HG03457 (cell line): ENCODE measurements at regions not wholly inside any gene's neighbourhood (a gene's known extent, or its start where the extent isn't known, plus 50 kb on each side); places are given as distances from the start of the nearest gene placed in this dataset.
"Not testable (repeated sequence)": the region's sequence is repeated elsewhere in the genome, so short reads cannot be mapped to it uniquely, and the experiment has no call there.

ENCODE experiments used
- ATAC-seq: cut with Tn5 transposase; IDR thresholded peaks from one replicate; pipeline ENCODE4 v1.9.1; 2021; ENCODE audit warnings: moderate number of reproducible peaks; ENCODE audit not compliant: unreplicated experiment

- ATAC-seq = not testable (repeated sequence)
Measured at GRCh38 chr14:106153362-106153955, 627.1 kb downstream of the TMEM121 start.

GRCh38 chr14:106163316-106163715 lies 636.9 kb downstream of the TMEM121 start:
- no peak for ATAC-seq

GRCh38 chr14:106163812-106164211 lies 637.4 kb downstream of the TMEM121 start:
- not testable (repeated sequence) for ATAC-seq

- ATAC-seq = no peak
Measured at GRCh38 chr14:106166232-106166631, 639.8 kb downstream of the TMEM121 start.

GRCh38 chr14:106166650-106167204 lies 640.3 kb downstream of the TMEM121 start:
- ATAC-seq = no peak

DNA sequence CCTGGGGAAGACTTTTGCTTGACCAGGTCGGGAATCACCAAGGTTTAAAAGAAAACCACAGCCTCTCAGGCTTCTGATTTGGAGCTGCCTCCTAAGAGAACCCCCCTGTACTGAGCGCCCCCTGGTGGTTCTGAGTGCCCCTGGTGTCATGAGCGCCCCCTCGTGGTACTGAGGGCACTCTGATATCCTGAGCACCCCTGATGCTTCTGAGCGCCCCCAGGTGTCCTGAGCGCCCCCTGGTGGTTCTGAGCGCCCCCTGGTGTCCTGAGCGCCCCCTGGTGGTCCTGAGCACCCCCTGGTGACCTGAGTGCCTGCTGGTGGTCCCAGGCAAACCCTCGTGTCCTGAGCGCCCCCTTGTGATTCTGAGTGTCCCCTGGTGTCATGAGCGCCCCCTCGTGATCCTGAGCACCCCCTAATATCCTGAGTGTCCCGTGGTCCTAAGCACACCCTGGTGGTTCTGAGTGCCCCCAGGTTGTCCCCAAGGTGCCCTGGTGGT lies 643.8 kb downstream of the TMEM121 start:
- ATAC-seq = not testable (repeated sequence)

GRCh38 chr14:106174206-106174605 lies 647.8 kb downstream of the TMEM121 start:
- no peak for ATAC-seq

- not testable (repeated sequence) for ATAC-seq
Measured at GRCh38 chr14:106177266-106178246, 651.2 kb downstream of the TMEM121 start.

DNA sequence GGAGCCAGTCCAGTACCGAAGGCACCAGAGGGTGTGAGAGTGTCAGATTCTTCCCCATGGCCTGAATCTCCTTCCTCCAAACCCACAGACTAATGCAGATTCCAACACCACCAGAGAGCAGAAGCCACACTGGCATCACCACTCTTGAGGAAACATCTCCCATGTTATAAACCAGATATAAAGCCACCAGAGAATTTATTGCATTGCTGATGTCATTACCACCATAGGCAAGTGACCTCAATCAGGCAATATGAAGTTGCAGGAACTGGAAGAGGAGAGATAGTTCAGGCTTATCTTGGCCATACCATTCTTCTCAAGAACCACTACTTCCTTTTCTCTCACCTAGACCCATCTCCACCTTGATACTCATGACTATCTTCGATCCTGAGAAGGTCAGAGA lies 653.4 kb downstream of the TMEM121 start:
- no peak for ATAC-seq

GRCh38 chr14:106184771-106185170 lies 658.4 kb downstream of the TMEM121 start:
- not testable (repeated sequence) for ATAC-seq

DNA sequence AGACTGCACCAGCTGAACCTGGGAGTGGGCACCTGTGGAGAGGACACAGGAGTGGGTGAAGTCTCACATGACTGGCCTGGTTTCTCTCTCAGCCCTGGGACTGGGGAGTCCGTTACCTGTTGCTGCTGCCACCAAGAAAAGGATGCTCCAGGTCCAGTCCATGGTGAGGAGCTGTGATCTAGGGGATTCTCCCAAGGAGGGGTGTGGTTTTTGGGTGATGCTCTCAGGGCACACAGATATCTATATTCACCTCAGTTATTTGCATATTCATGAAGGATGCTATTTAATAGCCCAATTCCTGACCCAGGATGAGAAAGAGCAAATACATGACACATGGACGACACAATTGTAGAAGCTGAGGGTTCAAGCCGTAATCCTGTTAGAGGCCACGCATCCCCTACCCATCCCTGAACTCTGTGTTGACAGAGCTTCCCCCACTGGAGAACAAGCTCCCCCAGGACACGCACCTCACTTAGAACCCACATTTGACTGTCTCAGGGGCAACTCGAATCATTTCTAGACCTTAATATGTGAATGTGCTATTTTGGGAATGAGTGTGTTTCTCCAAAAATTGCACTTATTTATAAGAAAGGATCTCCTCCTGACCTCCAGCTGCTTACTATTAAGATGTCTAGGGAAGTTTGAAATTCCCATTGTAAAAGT lies 658.9 kb downstream of the TMEM121 start:
- not testable (repeated sequence) for ATAC-seq

DNA sequence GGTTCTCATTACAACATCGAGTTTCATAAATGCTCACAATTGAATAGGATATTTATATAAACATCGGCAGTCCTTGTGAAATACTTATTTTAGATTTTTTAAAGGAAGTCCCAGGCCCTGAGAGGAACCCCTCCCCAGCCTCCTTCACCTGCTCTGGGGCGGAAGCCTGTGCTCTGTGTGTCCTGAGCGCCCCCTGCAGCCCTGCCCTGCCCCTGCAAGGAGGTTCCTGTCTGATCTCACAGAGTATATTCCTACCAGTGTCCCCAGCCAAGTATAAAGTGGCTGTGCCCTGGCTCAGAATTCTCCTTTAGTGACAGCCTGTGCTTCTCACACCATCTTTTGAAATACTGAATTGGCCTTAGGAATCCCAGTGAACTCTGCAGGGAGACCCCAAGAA lies 659.5 kb downstream of the TMEM121 start:
- ATAC-seq = no peak

DNA sequence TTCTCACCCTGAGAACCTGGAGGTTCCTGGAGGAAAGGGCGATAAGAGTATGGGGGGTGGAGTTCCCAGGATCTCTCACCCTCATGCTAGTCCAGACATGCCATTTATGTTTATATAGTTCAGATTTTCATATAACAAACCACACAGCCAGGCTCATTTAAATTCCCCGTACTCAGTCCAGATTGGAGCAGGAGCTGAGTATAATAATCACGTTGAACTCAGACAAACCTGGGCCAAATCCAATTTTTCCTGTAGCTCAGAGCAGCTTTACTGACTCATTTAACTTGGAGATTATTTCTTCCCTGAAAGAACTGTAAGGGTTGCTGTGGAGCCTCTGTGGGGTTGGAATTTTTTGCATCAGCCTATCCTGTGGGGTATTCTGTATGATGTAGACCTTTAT lies 660.8 kb downstream of the TMEM121 start:
- no peak for ATAC-seq

DNA sequence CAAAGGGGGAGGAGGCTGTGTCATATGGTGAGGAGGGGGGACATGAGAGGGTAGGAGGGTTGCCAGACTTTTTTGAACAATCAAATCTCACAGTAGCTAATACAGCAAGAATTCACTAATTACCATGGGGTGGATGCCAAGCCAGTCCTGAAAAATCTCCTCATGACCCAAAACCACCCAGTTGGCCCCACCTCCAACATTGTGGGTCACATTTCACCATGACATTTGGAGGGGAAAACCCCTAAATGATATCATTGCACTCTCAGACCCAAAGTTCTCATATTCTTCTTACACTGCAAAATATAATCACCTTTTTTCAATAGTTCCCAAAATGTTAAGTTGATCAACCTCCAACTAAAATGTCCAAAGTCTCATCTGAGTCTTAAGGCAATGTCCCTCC lies 666.3 kb downstream of the TMEM121 start:
- not testable (repeated sequence) for ATAC-seq

GRCh38 chr14:106196459-106196858 lies 670.1 kb downstream of the TMEM121 start:
- ATAC-seq = not testable (repeated sequence)

DNA sequence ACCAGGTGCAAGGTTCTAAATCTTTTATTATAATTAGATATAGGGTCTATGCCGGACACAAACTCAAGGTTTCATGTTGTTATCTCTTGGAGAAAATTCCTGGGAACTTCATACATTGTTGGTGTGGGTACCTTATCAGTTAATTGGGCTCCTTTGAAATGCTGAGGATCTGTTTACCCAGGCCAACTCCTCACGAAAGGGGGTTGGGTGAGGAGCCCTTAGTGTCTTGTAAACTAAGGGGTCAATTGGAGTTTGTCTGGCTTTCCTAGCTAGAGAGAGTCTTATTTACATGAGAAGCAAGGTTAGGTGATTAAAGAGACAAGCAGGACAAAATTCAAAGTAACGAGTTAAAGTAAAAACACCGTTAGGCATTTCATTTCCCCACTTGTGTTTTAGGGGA lies 670.9 kb downstream of the TMEM121 start:
- not testable (repeated sequence) for ATAC-seq

GRCh38 chr14:106199097-106199496 lies 672.7 kb downstream of the TMEM121 start:
- ATAC-seq = no peak

GRCh38 chr14:106200541-106201315 lies 674.3 kb downstream of the TMEM121 start:
- ATAC-seq = no peak

DNA sequence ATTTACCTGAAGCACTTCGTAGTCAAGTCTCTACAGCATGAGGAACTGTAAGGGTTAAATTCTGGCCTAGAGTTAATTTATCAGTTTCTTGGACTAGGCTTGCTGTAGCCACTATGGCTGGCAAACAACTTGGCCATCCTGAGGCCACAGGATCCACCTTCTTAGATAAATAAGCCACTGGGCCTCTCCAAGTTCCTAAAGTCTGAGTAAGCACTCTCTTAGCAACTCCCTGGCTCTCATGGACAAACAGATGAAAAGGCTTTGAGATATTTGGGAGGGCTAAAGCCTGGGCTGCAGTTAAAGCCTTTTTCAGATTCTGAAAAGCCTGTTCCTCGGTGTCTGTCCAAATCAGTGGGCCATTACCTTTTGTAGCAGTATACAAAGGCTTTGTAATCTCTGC lies 675.0 kb downstream of the TMEM121 start:
- ATAC-seq = no peak

DNA sequence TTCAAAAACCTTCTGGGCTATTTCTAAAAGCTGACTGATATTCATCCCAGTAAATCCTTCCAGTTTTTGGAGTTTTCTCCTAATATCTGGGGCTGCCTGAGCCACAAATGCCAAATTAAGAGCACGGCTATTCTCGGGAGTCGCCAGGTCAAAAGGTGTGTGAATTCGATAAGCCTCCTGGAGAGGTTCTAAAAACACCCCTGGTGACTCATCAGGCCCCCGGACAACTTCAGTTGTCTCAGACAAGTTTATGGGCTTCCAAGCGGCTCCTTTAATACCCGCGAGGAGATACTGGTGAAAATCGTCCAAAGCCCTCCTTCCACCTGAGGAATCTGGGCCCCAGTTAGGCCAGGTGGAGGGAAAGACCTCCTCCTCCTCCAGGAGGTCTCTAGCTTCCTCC lies 677.1 kb downstream of the TMEM121 start:
- ATAC-seq = no peak
